22Rv1 (cell line): ENCODE measurements at regions not wholly inside any gene's neighbourhood (a gene's known extent, or its start where the extent isn't known, plus 50 kb on each side); places are given as distances from the start of the nearest gene placed in this dataset.

ENCODE experiments used
- CTCF ChIP-seq: fragments of 450-650 bp; IDR thresholded peaks from 2 replicates; pipeline ENCODE4 v1.5.1; 2017; ENCODE audit warnings: mild to moderate bottlenecking
- ZFX ChIP-seq: fragments of 450-650 bp; IDR thresholded peaks from 2 replicates; pipeline ENCODE4 v1.6.1; 2017; ENCODE audit warnings: antibody characterized with exemption, borderline replicate concordance

DNA sequence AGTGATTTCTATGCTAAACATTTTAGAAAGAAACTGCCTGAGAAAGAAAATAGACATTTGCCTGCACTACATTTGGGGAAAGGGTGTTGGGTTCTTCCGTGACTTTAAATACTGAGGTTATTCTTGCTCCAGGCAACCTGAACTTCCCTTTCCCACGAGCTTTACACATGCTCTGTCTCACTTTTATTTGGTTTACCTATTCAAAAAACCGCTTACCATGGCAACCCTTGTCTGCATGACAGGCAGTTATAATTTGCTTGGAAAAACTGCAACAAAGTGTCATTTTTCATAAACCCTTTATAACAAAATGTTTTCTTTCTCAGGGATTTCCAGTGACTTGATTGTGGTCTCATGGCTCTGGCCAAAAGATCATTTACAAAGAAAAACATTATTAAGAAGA lies 416.3 kb upstream of the MEIS2 start:
- TF ChIP-seq CTCF (no peak), ZFX (no peak)
